ENCODE measurements at regions not wholly inside any gene's neighbourhood (a gene's known extent, or its start where the extent isn't known, plus 50 kb on each side); places are given as distances from the start of the nearest gene placed in this dataset.
A peak's percentile ranks its signal among the peaks of the same experiment; 100 is the strongest.

DNA sequence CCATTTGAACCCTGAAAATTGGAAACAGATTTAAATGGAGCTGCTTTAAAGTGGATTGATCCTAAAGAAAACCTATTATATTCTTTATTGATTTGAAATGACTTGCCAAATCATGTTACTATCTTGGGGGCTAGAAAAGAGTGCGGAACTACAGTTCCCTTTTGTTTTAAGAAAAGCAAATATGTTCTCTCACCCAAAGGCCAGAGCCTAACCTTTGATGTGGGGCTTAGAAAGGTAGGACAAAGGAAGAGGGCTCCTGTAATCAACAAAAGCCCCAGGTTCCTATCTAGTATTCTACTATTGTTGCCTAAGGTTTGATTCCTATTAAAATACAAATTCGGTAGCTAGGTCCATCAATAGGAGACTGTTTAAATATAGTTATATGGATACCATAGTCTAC, 100.8 kb upstream of the BEND6 start:
- 70% methylated on average over 2 of the region's 2 CpGs for WGBS (ENCODE audit: low lambda C conversion rate, missing lambda C conversion rate)
- Histone ChIP-seq H3K4me2 (no peak overlapping the region), H3K79me2 (peaks cover 7% of the 10 kb centered on the region), H3K4me3 (no peak overlapping the region), H3K27ac (no peak overlapping the region), H2AFZ (no peak overlapping the region), H3K4me1 (ENCODE audit: insufficient read depth) (no peaks in the 10 kb centered on the region), H4K20me1 (ENCODE audit: insufficient read depth, poor library complexity, severe bottlenecking) (no peaks in the 10 kb centered on the region), H3K9me2 (replicated peaks; ENCODE audit: insufficient read depth) (no peaks in the 10 kb centered on the region), H3K9me3 (ENCODE audit: low read depth) (no peaks in the 10 kb centered on the region), H3K27me3 (no peaks in the 10 kb centered on the region), H3K36me3 (replicated peaks; ENCODE audit: insufficient read depth, low read depth) (no peaks in the 10 kb centered on the region)
- no peak for DNase-seq (ENCODE audit: low spot score)
- TF ChIP-seq, protein P1, sequence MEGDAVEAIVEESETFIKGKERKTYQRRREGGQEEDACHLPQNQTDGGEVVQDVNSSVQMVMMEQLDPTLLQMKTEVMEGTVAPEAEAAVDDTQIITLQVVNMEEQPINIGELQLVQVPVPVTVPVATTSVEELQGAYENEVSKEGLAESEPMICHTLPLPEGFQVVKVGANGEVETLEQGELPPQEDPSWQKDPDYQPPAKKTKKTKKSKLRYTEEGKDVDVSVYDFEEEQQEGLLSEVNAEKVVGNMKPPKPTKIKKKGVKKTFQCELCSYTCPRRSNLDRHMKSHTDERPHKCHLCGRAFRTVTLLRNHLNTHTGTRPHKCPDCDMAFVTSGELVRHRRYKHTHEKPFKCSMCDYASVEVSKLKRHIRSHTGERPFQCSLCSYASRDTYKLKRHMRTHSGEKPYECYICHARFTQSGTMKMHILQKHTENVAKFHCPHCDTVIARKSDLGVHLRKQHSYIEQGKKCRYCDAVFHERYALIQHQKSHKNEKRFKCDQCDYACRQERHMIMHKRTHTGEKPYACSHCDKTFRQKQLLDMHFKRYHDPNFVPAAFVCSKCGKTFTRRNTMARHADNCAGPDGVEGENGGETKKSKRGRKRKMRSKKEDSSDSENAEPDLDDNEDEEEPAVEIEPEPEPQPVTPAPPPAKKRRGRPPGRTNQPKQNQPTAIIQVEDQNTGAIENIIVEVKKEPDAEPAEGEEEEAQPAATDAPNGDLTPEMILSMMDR (IDR thresholded peaks at IDR 0.05; ENCODE audit: poor library complexity) = no peak
- TF ChIP-seq EZH2 (IDR thresholded peaks at IDR 0.05; ENCODE audit: borderline replicate concordance) (no peak), EZH2phosphoT487 (IDR thresholded peaks at IDR 0.05; ENCODE audit: low read depth, severe bottlenecking, unreplicated experiment) (no peak)

DNA sequence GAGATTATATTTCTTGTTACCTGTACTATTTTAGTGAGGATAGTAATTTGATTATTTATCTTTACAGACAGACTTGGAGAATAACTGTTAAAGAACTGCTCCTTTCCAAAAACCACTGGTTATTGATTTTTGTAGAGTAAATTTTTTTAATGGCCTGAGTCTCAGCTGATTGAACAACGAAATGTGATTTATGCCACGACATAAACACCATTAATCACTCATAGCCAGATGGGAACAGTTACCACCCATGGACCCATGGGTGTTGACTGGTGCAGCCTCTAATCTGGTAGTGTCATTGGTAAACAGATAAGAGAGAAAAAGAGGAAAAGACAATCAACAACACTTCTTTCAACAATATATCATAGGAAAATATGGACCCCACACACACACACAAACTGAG, 101.4 kb upstream of the BEND6 start:
- Histone ChIP-seq H3K27ac (no peak overlapping the region), H3K4me2 (no peak overlapping the region), H3K4me3 (no peak overlapping the region), H3K79me2 (peaks cover 11% of the 10 kb centered on the region), H2AFZ (no peak overlapping the region), H3K4me1 (ENCODE audit: insufficient read depth) (no peaks in the 10 kb centered on the region), H4K20me1 (ENCODE audit: insufficient read depth, poor library complexity, severe bottlenecking) (no peaks in the 10 kb centered on the region), H3K9me2 (replicated peaks; ENCODE audit: insufficient read depth) (no peaks in the 10 kb centered on the region), H3K9me3 (ENCODE audit: low read depth) (no peaks in the 10 kb centered on the region), H3K36me3 (replicated peaks; ENCODE audit: insufficient read depth, low read depth) (no peaks in the 10 kb centered on the region), H3K27me3 (no peaks in the 10 kb centered on the region)
- DNase-seq (ENCODE audit: low spot score) = no peak
- TF ChIP-seq, protein P1 (IDR thresholded peaks at IDR 0.05; ENCODE audit: poor library complexity) = no peak
- TF ChIP-seq EZH2phosphoT487 (IDR thresholded peaks at IDR 0.05; ENCODE audit: low read depth, severe bottlenecking, unreplicated experiment) (no peak), EZH2 (IDR thresholded peaks at IDR 0.05; ENCODE audit: borderline replicate concordance) (no peak)
- WGBS (ENCODE audit: low lambda C conversion rate, missing lambda C conversion rate) = 62% methylated on average over 2 of the region's 2 CpGs

DNA sequence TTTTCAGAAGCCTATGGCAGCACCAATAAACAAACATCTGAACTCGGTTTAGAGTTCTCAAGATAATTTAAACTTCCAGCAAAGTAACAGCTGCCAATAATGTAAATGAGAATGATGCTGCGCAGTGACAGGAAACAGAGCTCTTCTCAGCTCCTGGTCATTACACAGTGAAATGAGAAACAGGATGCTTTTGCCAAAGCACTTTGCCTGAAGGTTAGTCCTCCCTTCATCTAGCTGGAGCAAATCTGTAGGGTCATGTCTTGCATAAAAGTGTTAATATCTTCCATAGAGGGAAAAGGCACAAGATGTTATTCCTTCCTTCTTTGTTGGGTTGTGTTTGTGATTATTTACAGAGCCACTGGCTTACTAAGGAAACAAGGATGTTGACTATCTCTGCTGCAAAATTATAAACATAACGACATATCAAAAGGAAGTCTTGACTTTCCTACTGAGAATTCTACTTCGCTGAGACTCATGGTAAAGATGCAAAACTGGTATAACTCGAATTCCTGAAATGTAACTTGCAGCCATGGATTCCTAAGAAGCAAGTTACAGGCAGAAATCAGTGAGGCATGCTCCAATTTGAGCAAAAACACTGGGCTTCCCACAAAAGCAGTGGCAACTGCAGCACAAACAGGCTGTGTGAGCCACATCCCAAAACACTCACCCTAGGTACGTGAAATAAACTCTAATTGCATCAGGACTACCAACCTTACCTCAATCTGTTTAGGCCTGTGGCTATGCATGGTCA, 102.5 kb upstream of the BEND6 start:
- no peaks in the 10 kb centered on the region for H4K20me1 ChIP-seq (ENCODE audit: insufficient read depth, poor library complexity, severe bottlenecking)
- 40% methylated on average over 6 of the region's 6 CpGs for WGBS (ENCODE audit: low lambda C conversion rate, missing lambda C conversion rate)
- H3K27ac ChIP-seq = peak overlapping the region; percentile 70
- H3K9me2 ChIP-seq (replicated peaks; ENCODE audit: insufficient read depth) = no peaks in the 10 kb centered on the region
- no peaks in the 10 kb centered on the region for H3K27me3 ChIP-seq
- no peaks in the 10 kb centered on the region for H3K9me3 ChIP-seq (ENCODE audit: low read depth)
- H3K79me2 ChIP-seq = peaks cover 22% of the 10 kb centered on the region
- H3K4me2 ChIP-seq = peak overlapping the region; percentile 82
- TF ChIP-seq EZH2phosphoT487 (IDR thresholded peaks at IDR 0.05; ENCODE audit: low read depth, severe bottlenecking, unreplicated experiment) = no peak
- TF ChIP-seq EZH2 (IDR thresholded peaks at IDR 0.05; ENCODE audit: borderline replicate concordance) = no peak
- TF ChIP-seq, protein P1 (IDR thresholded peaks at IDR 0.05; ENCODE audit: poor library complexity) = no peak
- peak overlapping the region; percentile 83 for H2AFZ ChIP-seq
- H3K36me3 ChIP-seq (replicated peaks; ENCODE audit: insufficient read depth, low read depth) = no peaks in the 10 kb centered on the region
- peak overlapping the region; percentile 12 for H3K4me3 ChIP-seq
- no peaks in the 10 kb centered on the region for H3K4me1 ChIP-seq (ENCODE audit: insufficient read depth)
- no peak for DNase-seq (ENCODE audit: low spot score)
